ENCODE measurements at regions not wholly inside any gene's neighbourhood (a gene's known extent, or its start where the extent isn't known, plus 50 kb on each side); places are given as distances from the start of the nearest gene placed in this dataset.

DNA sequence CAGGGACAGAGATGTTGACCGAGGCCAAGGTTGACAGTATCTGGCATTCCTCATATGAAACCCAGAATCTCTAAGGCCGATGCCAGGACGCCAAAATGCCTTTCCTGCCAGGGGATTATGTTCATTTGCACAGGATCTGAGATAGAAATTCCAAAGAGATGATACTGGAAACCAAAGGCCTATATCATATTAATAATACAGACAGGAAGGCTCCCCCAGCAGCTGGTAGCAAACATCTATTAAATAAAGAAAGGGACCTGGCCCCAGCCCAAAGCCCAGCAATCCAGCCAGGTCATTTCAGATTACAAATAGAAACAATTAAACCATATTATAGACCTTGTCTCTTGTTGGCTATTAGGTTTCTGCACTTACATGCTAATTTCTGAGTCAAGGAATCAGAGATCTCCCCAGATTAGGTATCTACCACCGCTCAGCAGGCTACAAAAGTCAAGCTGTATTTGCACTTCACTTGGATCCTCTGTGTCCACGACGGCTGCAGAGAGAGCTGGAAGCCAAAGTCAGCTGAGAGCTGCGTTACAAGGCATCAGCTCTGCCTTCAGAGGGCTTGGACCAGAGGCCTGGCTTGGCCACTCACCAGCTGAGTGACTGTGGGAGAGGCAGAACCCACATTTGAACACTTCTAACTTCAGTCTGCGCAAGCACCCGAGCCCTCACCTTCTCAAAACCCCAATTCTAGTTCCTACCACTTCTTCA is 269.3 kb upstream of the SIX2 start:
- H3K36me3 ChIP-seq (ENCODE audit: control insufficient read depth in 2 of 2, extremely low read depth in 1 of 2, insufficient read depth in 2 of 2, low read length in 2 of 2): no peaks in the 10 kb centered on the region
- H2AFZ ChIP-seq (ENCODE audit: control insufficient read depth, low read length): no peak overlapping the region
- no peaks in the 10 kb centered on the region for H4K20me1 ChIP-seq (ENCODE audit: control insufficient read depth, extremely low read depth, insufficient read depth, low read length)
- DNase-seq (ENCODE audit: low read depth, low spot score) (no peak), FAIRE-seq (no peak)
- H3K4me1 ChIP-seq (ENCODE audit: control insufficient read depth, extremely low read depth, insufficient read depth, low read length): peaks cover 6% of the 10 kb centered on the region
- TF ChIP-seq, protein P1, sequence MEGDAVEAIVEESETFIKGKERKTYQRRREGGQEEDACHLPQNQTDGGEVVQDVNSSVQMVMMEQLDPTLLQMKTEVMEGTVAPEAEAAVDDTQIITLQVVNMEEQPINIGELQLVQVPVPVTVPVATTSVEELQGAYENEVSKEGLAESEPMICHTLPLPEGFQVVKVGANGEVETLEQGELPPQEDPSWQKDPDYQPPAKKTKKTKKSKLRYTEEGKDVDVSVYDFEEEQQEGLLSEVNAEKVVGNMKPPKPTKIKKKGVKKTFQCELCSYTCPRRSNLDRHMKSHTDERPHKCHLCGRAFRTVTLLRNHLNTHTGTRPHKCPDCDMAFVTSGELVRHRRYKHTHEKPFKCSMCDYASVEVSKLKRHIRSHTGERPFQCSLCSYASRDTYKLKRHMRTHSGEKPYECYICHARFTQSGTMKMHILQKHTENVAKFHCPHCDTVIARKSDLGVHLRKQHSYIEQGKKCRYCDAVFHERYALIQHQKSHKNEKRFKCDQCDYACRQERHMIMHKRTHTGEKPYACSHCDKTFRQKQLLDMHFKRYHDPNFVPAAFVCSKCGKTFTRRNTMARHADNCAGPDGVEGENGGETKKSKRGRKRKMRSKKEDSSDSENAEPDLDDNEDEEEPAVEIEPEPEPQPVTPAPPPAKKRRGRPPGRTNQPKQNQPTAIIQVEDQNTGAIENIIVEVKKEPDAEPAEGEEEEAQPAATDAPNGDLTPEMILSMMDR (optimal IDR thresholded peaks at IDR 0.05 in 1 of 3, IDR thresholded peaks at IDR 0.05 in 1 of 3, conservative IDR thresholded peaks at IDR 0.05 in 1 of 3; ENCODE audit: extremely low read depth in 1 of 3, insufficient read depth in 2 of 3, low read length in 3 of 3): no peak
- TF ChIP-seq EZH2 (IDR thresholded peaks at IDR 0.05; ENCODE audit: low read length): no peak
- dilution Hi-C loops (cut with MboI; ENCODE audit: extremely low pct_ligation_motif_present, low sequenced_read_pairs): no loop called here
- no peak overlapping the region for H3K27ac ChIP-seq (ENCODE audit: control insufficient read depth, insufficient read depth, low read length)
- H3K4me2 ChIP-seq (ENCODE audit: control insufficient read depth, extremely low read depth, insufficient read depth, low read depth, low read length): no peak overlapping the region
- H3K4me3 ChIP-seq (ENCODE audit: control insufficient read depth in 2 of 3, extremely low read depth in 1 of 3, insufficient read depth in 2 of 3, low read depth in 1 of 3, low read length in 3 of 3): no peak overlapping the region
- peaks cover 8% of the 10 kb centered on the region for H3K27me3 ChIP-seq (ENCODE audit: control insufficient read depth, extremely low read depth, insufficient read depth, low read length)
- H3K9me3 ChIP-seq (ENCODE audit: control insufficient read depth, low read depth, low read length): no peaks in the 10 kb centered on the region
- H3K79me2 ChIP-seq (ENCODE audit: control insufficient read depth, insufficient read depth, low read length): no peaks in the 10 kb centered on the region
- no peak overlapping the region for H3K9ac ChIP-seq (ENCODE audit: control insufficient read depth, extremely low read depth, insufficient read depth, low read length)
- no peaks in the 10 kb centered on the region for H3K9me1 ChIP-seq (ENCODE audit: control insufficient read depth, extremely low read depth, insufficient read depth, low read length)

DNA sequence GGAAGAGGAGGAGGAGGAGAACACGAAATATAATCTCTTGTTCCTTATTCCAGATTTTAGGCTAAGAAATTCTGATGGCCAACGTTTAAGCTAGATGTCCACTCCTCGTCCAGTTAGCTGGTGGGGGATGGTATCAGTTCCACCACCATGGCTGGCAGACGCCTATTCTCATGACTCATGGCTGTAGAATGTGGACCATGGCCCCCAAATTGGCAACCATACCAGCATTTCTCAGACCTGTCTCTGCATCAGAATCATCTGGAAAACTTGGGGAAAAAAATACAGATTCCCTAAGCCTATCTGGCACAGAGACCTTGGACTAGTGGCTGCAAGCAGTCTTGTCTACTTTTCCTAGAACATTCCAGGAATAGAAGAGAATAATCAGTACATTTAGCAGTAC is 267.7 kb upstream of the SIX2 start:
- H3K9me1 ChIP-seq (ENCODE audit: control insufficient read depth, extremely low read depth, insufficient read depth, low read length): no peaks in the 10 kb centered on the region
- DNase-seq (ENCODE audit: low read depth, low spot score) (no peak), FAIRE-seq (no peak)
- peaks cover 21% of the 10 kb centered on the region for H3K27me3 ChIP-seq (ENCODE audit: control insufficient read depth, extremely low read depth, insufficient read depth, low read length)
- no peak overlapping the region for H3K27ac ChIP-seq (ENCODE audit: control insufficient read depth, insufficient read depth, low read length)
- no peak overlapping the region for H3K4me3 ChIP-seq (ENCODE audit: control insufficient read depth in 2 of 3, extremely low read depth in 1 of 3, insufficient read depth in 2 of 3, low read depth in 1 of 3, low read length in 3 of 3)
- no peaks in the 10 kb centered on the region for H3K36me3 ChIP-seq (ENCODE audit: control insufficient read depth in 2 of 2, extremely low read depth in 1 of 2, insufficient read depth in 2 of 2, low read length in 2 of 2)
- peaks cover 4% of the 10 kb centered on the region for H3K4me1 ChIP-seq (ENCODE audit: control insufficient read depth, extremely low read depth, insufficient read depth, low read length)
- dilution Hi-C loops (cut with MboI; ENCODE audit: extremely low pct_ligation_motif_present, low sequenced_read_pairs): no loop called here
- H3K9ac ChIP-seq (ENCODE audit: control insufficient read depth, extremely low read depth, insufficient read depth, low read length): no peak overlapping the region
- no peak for TF ChIP-seq EZH2 (IDR thresholded peaks at IDR 0.05; ENCODE audit: low read length)
- TF ChIP-seq, protein P1 (optimal IDR thresholded peaks at IDR 0.05 in 1 of 3, IDR thresholded peaks at IDR 0.05 in 1 of 3, conservative IDR thresholded peaks at IDR 0.05 in 1 of 3; ENCODE audit: extremely low read depth in 1 of 3, insufficient read depth in 2 of 3, low read length in 3 of 3): no peak
- no peaks in the 10 kb centered on the region for H4K20me1 ChIP-seq (ENCODE audit: control insufficient read depth, extremely low read depth, insufficient read depth, low read length)
- H3K4me2 ChIP-seq (ENCODE audit: control insufficient read depth, extremely low read depth, insufficient read depth, low read depth, low read length): no peak overlapping the region
- H2AFZ ChIP-seq (ENCODE audit: control insufficient read depth, low read length): no peak overlapping the region
- H3K79me2 ChIP-seq (ENCODE audit: control insufficient read depth, insufficient read depth, low read length): no peaks in the 10 kb centered on the region
- H3K9me3 ChIP-seq (ENCODE audit: control insufficient read depth, low read depth, low read length): no peaks in the 10 kb centered on the region

Data from keratinocyte (primary cell).